ENCODE measurements at regions not wholly inside any gene's neighbourhood (a gene's known extent, or its start where the extent isn't known, plus 50 kb on each side); places are given as distances from the start of the nearest gene placed in this dataset.

DNA sequence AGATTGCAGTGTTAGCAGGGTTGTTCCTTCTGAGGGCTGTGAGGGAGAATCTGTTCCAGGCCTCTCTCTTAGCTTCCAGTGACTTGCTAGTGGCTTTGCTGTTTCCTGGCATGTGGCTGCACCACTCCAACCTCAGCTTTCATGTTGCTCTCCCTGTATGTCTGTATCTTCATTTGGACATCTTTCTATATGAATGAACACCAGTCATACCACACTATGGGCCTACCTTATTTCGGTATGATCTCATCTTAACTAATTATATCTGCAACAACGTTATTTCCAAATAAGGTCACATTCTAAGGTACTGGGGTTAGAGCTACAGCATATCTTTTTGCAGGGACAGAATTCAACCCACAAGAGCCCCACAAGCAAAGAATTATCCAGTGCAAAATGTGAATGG is 356.7 kb upstream of the UMPS start:
- Histone ChIP-seq H3K36me3 (no peaks in the 10 kb centered on the region; the same call in 1 of the 2 replicates), H3K27me3 (ENCODE audit: insufficient read depth, low read depth, severe bottlenecking) (no peaks in the 10 kb centered on the region), H3K4me3 (ENCODE audit: low read depth, low read length) (no peak overlapping the region), H3K27ac (no peak overlapping the region), H3K9me3 (ENCODE audit: severe bottlenecking) (no peaks in the 10 kb centered on the region)
- no peak for DNase-seq
- no peak for TF ChIP-seq CTCF (IDR thresholded peaks at IDR 0.05; ENCODE audit: low read depth, low read length)

DNA sequence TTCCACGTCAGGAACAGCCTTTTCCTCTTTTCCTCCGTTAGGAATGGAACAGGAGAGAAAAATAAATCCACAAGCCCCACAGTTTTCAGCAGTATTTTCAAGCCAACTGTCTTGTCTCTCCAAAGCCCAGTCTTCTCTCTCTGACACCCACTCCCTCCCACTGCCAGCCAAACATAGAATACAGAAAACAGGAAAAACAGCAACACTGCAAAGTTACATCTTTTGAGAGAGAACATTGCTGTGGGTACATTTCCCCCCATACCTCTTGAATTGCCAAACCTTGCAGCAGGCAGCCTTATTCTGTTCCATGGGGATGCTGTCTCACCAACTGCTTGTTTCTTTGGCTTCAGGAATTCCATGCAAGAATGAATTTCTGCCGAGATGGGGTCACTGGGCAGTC is 355.7 kb upstream of the UMPS start:
- H3K36me3 ChIP-seq: no peaks in the 10 kb centered on the region; the same call in 1 of the 2 replicates
- no peak for DNase-seq
- no peaks in the 10 kb centered on the region for H3K27me3 ChIP-seq (ENCODE audit: insufficient read depth, low read depth, severe bottlenecking)
- no peak overlapping the region for H3K27ac ChIP-seq
- no peaks in the 10 kb centered on the region for H3K9me3 ChIP-seq (ENCODE audit: severe bottlenecking)
- no peak overlapping the region for H3K4me3 ChIP-seq (ENCODE audit: low read depth, low read length)
- TF ChIP-seq CTCF (IDR thresholded peaks at IDR 0.05; ENCODE audit: low read depth, low read length): no peak

DNA sequence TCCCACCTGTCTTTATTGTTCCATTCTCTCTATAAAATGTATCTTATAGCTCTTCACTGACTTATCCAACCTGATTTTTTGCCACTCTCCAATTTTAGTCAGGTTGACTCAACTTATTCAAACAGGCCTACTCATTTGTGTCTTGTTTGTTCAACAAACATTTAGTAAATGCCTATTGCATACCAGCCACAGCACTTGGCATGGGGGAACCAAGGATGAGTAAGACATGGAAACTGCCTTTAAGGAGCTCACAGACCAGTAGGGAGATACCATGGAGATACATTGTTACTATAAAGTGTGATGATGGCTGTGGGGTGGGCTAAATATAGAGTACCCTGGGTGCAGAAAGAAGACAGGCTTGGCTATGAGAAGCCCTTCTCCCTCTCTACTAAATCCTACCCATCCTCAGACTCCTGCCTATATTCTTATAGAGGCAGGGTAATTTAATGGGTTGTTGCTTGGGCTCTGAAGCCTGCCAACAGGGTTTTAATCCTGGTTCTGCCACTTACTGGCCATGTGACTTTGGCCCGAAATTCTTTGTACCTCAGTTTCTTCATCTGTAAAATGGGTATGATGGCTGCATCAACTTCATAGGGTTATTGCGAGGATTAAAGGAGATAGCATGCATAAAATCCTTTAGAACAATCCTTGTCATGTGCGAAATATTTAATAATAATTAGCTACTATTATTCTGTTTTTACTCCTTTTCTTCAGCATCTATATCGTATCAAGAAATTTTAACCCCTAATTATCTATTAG is 348.5 kb upstream of the UMPS start:
- Histone ChIP-seq H3K36me3 (no peaks in the 10 kb centered on the region), H3K4me3 (ENCODE audit: low read depth, low read length) (no peak overlapping the region), H3K27ac (no peak overlapping the region), H3K27me3 (ENCODE audit: insufficient read depth, low read depth, severe bottlenecking) (no peaks in the 10 kb centered on the region), H3K9me3 (ENCODE audit: severe bottlenecking) (no peaks in the 10 kb centered on the region)
- TF ChIP-seq CTCF (IDR thresholded peaks at IDR 0.05; ENCODE audit: low read depth, low read length): no peak
- no peak for DNase-seq

- Histone ChIP-seq H3K27me3 (ENCODE audit: insufficient read depth, low read depth, severe bottlenecking) (no peaks in the 10 kb centered on the region), H3K4me3 (ENCODE audit: low read depth, low read length) (no peak overlapping the region), H3K9me3 (ENCODE audit: severe bottlenecking) (no peaks in the 10 kb centered on the region), H3K36me3 (peaks cover 4% of the 10 kb centered on the region; the same call in 1 of the 2 replicates), H3K27ac (no peak overlapping the region)
- no peak for TF ChIP-seq CTCF (IDR thresholded peaks at IDR 0.05; ENCODE audit: low read depth, low read length)
- DNase-seq: no peak
Measured at GRCh38 chr3:124383051-124383450, 347.2 kb upstream of the UMPS start.

- Histone ChIP-seq H3K4me3 (ENCODE audit: low read depth, low read length) (no peak overlapping the region), H3K9me3 (ENCODE audit: severe bottlenecking) (no peaks in the 10 kb centered on the region), H3K27me3 (ENCODE audit: insufficient read depth, low read depth, severe bottlenecking) (no peaks in the 10 kb centered on the region), H3K27ac (no peak overlapping the region), H3K36me3 (peaks cover 4% of the 10 kb centered on the region; the same call in 1 of the 2 replicates)
- DNase-seq: no peak
- TF ChIP-seq CTCF (IDR thresholded peaks at IDR 0.05; ENCODE audit: low read depth, low read length): no peak
Measured at GRCh38 chr3:124383846-124384466, 346.3 kb upstream of the UMPS start.
